GM19328 (cell line): ENCODE measurements at regions not wholly inside any gene's neighbourhood (a gene's known extent, or its start where the extent isn't known, plus 50 kb on each side); places are given as distances from the start of the nearest gene placed in this dataset.
A peak's percentile ranks its signal among the peaks of the same experiment; 100 is the strongest.

Experiments
- ATAC-seq: cut with Tn5 transposase; IDR thresholded peaks from one replicate; pipeline ENCODE4 v1.9.1; 2021; ENCODE audit warnings: mild to moderate bottlenecking, moderate library complexity; ENCODE audit not compliant: unreplicated experiment

DNA sequence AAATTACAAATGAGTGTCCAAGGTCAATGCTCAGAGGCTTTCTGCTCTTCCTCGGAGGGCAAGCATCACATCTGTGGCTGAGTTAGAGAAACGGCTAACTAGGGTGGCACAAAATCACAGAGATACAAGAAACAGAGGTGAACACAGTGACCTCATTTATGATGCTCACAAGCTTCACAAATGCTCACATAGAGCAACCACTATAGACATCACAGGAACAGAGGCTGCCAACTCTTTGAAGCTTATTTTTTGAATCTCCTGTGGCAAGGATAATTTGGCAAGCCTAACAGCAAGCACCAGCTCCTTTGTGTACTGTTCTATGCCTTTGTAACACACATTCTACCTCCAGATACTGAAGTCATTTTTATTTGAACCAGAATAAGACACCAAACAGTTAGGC lies 416.5 kb upstream of the DDI1 start:
- ATAC-seq = no peak

- ATAC-seq = no peak
Observed at GRCh38 chr11:103622296-103622695, 414.1 kb upstream of the DDI1 start.

DNA sequence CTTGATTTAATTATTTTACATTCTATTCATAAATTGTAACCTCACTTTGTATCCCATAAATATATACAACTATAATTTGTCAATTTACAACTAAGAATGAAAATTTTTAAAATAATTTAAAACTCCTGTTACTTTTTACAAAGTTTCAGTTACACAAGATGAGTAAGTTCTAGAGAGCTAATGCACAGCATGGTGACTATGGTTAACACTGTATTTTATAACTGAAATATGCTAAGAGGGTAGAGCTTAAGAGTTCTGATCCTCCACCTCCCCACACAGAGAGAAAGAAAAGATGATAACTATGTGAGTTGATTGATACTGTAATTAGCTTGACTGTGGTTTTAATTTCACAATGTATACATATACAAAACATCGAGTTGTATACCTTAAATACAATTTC lies 412.5 kb upstream of the DDI1 start:
- ATAC-seq = peak; percentile 43

- no peak for ATAC-seq
Observed at GRCh38 chr11:103624708-103625623, 411.5 kb upstream of the DDI1 start.

- ATAC-seq = no peak
Observed at GRCh38 chr11:103625624-103625965, 410.8 kb upstream of the DDI1 start.

DNA sequence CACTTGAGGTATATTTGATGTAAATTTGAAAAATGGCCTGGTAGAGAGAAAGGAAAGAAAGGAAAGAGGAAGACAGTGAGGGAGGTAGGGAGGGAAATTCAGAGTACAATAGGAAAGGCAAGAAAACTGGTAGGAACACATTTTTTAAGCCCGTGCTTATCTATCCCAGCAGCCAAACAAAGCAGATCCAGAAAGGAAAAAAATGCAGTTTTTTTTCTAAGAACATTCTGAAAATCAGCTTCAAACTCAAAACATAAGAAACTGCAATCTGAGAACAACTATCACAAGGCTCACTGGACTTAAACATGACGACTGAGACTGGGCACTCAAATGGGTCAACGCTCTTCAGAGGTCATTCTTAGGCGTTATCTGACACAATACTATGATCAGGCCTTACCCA lies 408.3 kb upstream of the DDI1 start:
- no peak for ATAC-seq

DNA sequence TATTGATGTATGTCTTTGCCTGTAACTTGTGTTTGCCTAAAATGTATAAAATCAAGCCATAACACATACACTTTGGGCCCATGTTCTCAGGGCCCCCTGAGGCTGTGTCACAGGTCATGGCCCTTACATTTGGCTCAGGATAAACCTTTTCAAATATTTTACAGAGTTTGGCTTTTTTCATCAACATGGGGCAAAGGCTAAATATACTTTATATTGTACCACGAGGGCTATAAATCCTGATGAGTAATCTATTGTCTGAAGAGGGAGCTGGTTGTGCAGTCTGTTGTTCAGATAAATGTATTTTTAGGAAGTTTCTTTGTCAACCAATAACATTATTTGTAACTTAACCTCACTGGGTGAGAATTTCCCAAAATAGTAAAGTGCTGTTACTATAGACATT lies 404.6 kb upstream of the DDI1 start:
- no peak for ATAC-seq

DNA sequence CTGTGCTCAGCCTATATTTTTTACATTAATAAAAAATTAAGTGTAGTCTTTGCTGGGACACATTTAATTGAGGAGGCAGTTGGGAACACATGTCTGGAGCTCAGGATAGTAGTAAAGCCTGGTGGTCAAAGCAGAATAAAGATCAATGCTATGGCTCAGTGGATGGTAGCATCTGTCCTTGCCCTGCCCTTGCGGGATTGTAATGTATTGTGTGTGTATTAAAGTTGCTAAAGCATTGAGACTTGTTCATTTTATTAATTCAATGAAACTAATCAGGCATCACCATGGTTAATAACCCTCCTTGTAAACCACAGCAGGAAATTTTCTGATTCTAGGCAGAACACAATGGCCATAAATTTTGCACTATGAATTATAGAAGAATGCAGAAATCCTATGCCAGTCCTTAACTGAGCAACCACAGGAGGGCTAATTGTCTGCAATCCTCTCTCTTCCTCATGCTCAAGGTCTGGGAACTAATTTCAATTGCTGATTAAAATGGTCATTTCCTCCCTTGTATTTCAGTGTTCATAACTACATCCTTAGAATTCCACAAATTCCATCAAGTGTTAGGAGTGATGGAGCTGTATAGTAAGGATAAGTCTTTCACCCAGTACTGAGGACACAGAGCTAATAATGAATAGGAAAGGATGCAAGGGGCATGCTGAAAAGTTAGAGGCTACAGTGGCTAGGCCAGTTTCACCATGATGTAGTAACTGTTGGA lies 403.2 kb upstream of the DDI1 start:
- no peak for ATAC-seq

DNA sequence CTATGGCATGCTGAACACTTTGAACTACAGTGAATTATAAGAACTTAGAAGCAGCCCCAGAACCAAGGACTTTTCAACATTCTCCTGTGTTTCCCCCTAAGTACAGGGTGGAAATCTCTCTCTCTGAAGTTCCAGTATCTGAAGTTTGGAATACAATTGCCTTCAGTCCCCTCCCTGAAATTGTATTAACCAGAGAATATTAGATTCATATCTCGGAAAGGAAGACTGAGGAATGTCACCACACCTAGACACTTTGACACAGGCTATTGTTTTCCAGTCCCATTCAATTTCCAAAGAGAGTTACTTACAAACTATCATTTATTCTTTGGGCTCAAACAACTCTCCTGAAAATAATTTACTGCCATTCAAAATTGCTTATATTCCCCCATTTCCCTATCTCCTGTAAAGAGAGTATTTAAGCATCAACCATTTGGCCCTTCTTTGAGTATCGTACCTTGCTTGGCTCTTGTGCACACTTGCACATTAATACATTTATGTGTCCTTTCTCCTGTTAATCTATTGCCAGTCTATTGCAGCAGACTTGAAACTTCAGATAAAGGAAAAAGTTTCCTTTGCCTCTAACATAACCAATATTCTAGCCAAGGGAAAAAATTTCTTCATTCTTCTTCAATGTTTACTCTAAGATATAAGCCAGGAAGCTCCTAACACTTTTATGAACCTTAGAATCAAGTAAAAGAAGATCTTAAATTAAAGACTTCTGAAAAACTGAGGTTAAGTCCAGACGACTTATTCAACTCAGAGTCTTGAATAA lies 402.4 kb upstream of the DDI1 start:
- no peak for ATAC-seq

DNA sequence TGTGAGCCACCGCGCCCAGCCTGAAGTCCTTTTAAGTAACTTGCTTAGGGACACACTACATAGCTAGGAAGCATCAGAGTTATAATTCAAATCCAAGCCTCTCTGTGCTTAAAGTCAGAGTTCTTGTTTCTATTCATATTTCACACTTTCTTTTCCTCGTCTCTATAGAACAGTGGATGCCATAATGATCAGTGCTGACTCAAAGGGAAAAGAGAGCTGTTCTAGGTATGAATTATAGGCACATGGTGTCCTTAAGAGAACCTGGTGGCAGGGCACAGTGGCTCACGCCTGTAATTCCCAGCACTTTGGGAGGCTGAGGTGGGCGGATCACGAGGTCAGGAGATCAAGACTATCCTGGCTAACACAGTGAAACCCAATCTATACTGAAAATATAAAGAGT lies 400.2 kb upstream of the DDI1 start:
- ATAC-seq = no peak

DNA sequence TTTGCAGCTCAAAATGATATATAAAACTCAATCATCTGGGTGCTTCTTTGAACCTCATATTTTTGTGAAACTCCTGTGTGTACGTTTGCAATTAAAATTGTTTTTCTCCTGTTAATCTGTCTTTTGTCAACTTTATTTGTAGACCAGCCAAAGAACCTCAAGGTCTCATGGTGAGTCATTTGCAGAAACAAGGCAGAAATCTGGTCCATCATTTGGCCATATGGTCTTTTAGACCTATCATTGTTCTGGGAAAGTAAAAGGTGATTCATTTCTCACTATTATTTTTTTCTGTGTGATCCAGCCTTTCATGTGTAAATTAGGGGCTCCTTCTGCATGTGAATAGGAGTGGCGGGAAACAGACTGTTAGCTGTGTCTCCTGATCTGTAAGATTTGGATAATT lies 399.1 kb upstream of the DDI1 start:
- no peak for ATAC-seq

DNA sequence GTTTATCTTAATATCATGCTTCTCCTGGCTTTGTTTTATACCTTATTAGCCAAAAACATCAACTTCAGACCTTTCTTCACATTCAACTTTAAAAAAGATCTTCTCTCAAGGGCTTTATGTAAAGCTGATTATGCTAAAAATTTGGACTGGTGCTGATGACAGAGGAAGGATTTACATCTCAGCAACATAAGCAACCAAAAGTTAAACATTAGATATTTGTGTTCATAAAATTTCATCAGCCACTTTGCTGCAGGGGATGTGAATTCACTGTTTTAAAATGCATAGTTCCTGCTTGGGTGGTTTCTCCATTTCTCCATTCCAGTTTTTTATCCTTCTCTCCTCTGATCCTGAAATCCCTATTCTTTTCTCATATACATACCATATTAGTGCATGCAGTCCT lies 398.6 kb upstream of the DDI1 start:
- ATAC-seq = no peak

GRCh38 chr11:103644676-103645075 lies 391.8 kb upstream of the DDI1 start:
- no peak for ATAC-seq

DNA sequence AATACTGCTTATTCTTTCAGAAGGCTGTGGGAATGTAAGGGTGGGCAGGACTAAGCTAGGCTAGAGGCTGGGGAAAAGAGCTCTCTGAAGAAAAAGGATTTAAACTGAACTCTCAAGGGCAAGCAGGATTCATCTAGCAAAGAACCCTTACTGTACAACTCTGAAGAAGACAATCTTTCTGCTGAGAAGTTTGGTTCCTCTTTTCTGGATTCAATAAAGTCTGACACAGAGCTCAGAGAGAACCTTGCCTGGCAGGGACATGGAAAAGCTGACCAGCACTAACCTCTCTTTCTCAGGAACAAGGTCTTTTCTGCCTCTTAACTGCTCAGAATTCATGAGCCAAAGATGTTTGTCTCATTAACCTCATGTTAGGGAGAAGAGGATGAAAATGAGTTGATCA lies 388.4 kb upstream of the DDI1 start:
- no peak for ATAC-seq

- ATAC-seq = no peak
Observed at GRCh38 chr11:103648670-103649400, 387.6 kb upstream of the DDI1 start.

GRCh38 chr11:103649401-103649895 lies 387.0 kb upstream of the DDI1 start:
- ATAC-seq = no peak

- no peak for ATAC-seq
Observed at GRCh38 chr11:103650330-103650729, 386.1 kb upstream of the DDI1 start.

GRCh38 chr11:103651341-103651998 lies 385.0 kb upstream of the DDI1 start:
- no peak for ATAC-seq

- ATAC-seq = no peak
Observed at GRCh38 chr11:103652013-103652412, 384.4 kb upstream of the DDI1 start.

- ATAC-seq = no peak
Observed at GRCh38 chr11:103656382-103656781, 380.1 kb upstream of the DDI1 start.
